Epithelial cell of esophagus (primary cell): ENCODE measurements at regions not wholly inside any gene's neighbourhood (a gene's known extent, or its start where the extent isn't known, plus 50 kb on each side); places are given as distances from the start of the nearest gene placed in this dataset.

Source experiments
- DNase-seq: peaks from one replicate; pipeline ENCODE4 v3.0.0; 2010; ENCODE audit warnings: low read depth
- H3K4me3 ChIP-seq: 2 replicates; pipeline ENCODE4 v1.5.1; 2011; ENCODE audit warnings: mild to moderate bottlenecking, low read length, control low read depth
- CTCF ChIP-seq: IDR thresholded peaks from 2 replicates; pipeline ENCODE4 v1.5.1; 2011; ENCODE audit warnings: low read depth, mild to moderate bottlenecking, low read length, control low read depth, inconsistent platforms; ENCODE audit not compliant: insufficient read depth; ENCODE audit errors: missing control alignments

GRCh38 chr6:113599444-113599843 is 257.7 kb upstream of the MARCKS start:
- no peak for DNase-seq
- no peak for TF ChIP-seq CTCF
- no peak overlapping the region for H3K4me3 ChIP-seq

- TF ChIP-seq CTCF: no peak
- DNase-seq: no peak
- H3K4me3 ChIP-seq: no peak overlapping the region
Measured at GRCh38 chr6:113600551-113601339, 256.4 kb upstream of the MARCKS start.

GRCh38 chr6:113607821-113608545 is 249.2 kb upstream of the MARCKS start:
- no peak for TF ChIP-seq CTCF
- no peak overlapping the region for H3K4me3 ChIP-seq
- DNase-seq: no peak

GRCh38 chr6:113610377-113610988 is 246.7 kb upstream of the MARCKS start:
- no peak overlapping the region for H3K4me3 ChIP-seq
- no peak for TF ChIP-seq CTCF
- DNase-seq: no peak

- no peak overlapping the region for H3K4me3 ChIP-seq
- DNase-seq: no peak
- TF ChIP-seq CTCF: no peak
Measured at GRCh38 chr6:113616701-113617274, 240.4 kb upstream of the MARCKS start.

- no peak for DNase-seq
- TF ChIP-seq CTCF: no peak
- no peak overlapping the region for H3K4me3 ChIP-seq
Measured at GRCh38 chr6:113619077-113619476, 238.1 kb upstream of the MARCKS start.
